Neutrophil (primary cell): ENCODE measurements at regions not wholly inside any gene's neighbourhood (a gene's known extent, or its start where the extent isn't known, plus 50 kb on each side); places are given as distances from the start of the nearest gene placed in this dataset.

Experiments used
- H3K27ac ChIP-seq: fragments of 200-600 bp; sonication (generic); 2 replicates; pipeline ENCODE4 v1.5.1; 2016; ENCODE audit warnings: mild to moderate bottlenecking, moderate library complexity
- H3K27me3 ChIP-seq: fragments of 200-600 bp; sonication (generic); 2 replicates; pipeline ENCODE4 v1.6.0; 2016; ENCODE audit warnings: mild to moderate bottlenecking
- H3K36me3 ChIP-seq: fragments of 200-600 bp; sonication (generic); 2 replicates; pipeline ENCODE4 v1.5.1; 2017
- H3K4me1 ChIP-seq, 2 experiments: fragments of 200-600 bp in 1 of 2; sonication (generic) in 1 of 2; 1 replicate in 1 of 2; 2 replicates in 1 of 2; pipeline versions ENCODE4 v1.5.1 to v1.6.1; 2013 to 2016; ENCODE audit warnings: low read depth in 1 of 2, low read length in 1 of 2, mild to moderate bottlenecking in 1 of 2, moderate library complexity in 1 of 2; ENCODE audit not compliant: control insufficient read depth in 1 of 2, insufficient read depth in 1 of 2
- H3K4me3 ChIP-seq, 2 experiments: fragments of 200-600 bp in 1 of 2; sonication (generic) in 1 of 2; 1 replicate in 1 of 2; 2 replicates in 1 of 2; pipeline ENCODE4 v1.5.1; 2013 to 2016; ENCODE audit warnings: low read depth in 1 of 2, low read length in 1 of 2, mild to moderate bottlenecking in 1 of 2, moderate library complexity in 1 of 2
- H3K9me3 ChIP-seq: fragments of 200-600 bp; sonication (generic); 2 replicates; pipeline ENCODE4 v1.5.1; 2016
- CTCF ChIP-seq: fragments of 200-600 bp; sonication (generic); IDR thresholded peaks from 2 replicates; pipeline ENCODE4 v1.5.1; 2016; ENCODE audit warnings: antibody characterized with exemption

- H3K27ac ChIP-seq: no peak overlapping the region
- TF ChIP-seq CTCF: no peak
Measured at GRCh38 chr1:67966666-67967009, 83.8 kb downstream of the DIRAS3 start.

GRCh38 chr1:67965995-67966665 lies 84.3 kb downstream of the DIRAS3 start:
- no peak overlapping the region for H3K27ac ChIP-seq
- H3K9me3 ChIP-seq: no peaks in the 10 kb centered on the region
- H3K4me1 ChIP-seq: no peaks in the 10 kb centered on the region
- no peaks in the 10 kb centered on the region for H3K27me3 ChIP-seq
- no peaks in the 10 kb centered on the region for H3K36me3 ChIP-seq
- H3K4me3 ChIP-seq: no peak overlapping the region
- TF ChIP-seq CTCF: no peak

More at GRCh38 chr1:67966666-67967009, 83.8 kb downstream of the DIRAS3 start:
- Histone ChIP-seq H3K9me3 (no peaks in the 10 kb centered on the region), H3K4me3 (no peak overlapping the region), H3K27me3 (no peaks in the 10 kb centered on the region), H3K36me3 (no peaks in the 10 kb centered on the region), H3K4me1 (no peaks in the 10 kb centered on the region)

GRCh38 chr1:67963263-67963662 lies 87.2 kb downstream of the DIRAS3 start:
- Histone ChIP-seq H3K27me3 (no peaks in the 10 kb centered on the region), H3K27ac (no peak overlapping the region), H3K4me1 (no peaks in the 10 kb centered on the region), H3K36me3 (no peaks in the 10 kb centered on the region), H3K9me3 (no peaks in the 10 kb centered on the region), H3K4me3 (no peak overlapping the region)
- no peak for TF ChIP-seq CTCF

GRCh38 chr1:67960766-67961165 lies 89.7 kb downstream of the DIRAS3 start:
- no peak for TF ChIP-seq CTCF
- Histone ChIP-seq H3K36me3 (no peaks in the 10 kb centered on the region), H3K27ac (no peak overlapping the region), H3K9me3 (no peaks in the 10 kb centered on the region), H3K4me3 (no peak overlapping the region), H3K4me1 (no peaks in the 10 kb centered on the region), H3K27me3 (no peaks in the 10 kb centered on the region)

GRCh38 chr1:67958472-67958871 lies 92.0 kb downstream of the DIRAS3 start:
- no peaks in the 10 kb centered on the region for H3K9me3 ChIP-seq
- TF ChIP-seq CTCF: no peak

More at GRCh38 chr1:67958472-67958871, 92.0 kb downstream of the DIRAS3 start:
- H3K27me3 ChIP-seq: no peaks in the 10 kb centered on the region
- H3K4me3 ChIP-seq: no peak overlapping the region
- H3K36me3 ChIP-seq: no peaks in the 10 kb centered on the region
- H3K4me1 ChIP-seq: no peaks in the 10 kb centered on the region
- no peak overlapping the region for H3K27ac ChIP-seq
